ENCODE measurements at regions not wholly inside any gene's neighbourhood (a gene's known extent, or its start where the extent isn't known, plus 50 kb on each side); places are given as distances from the start of the nearest gene placed in this dataset.

GRCh38 chrX:81054904-81055303 lies 146.8 kb downstream of the HMGN5 start:
- TF ChIP-seq CTCF (IDR thresholded peaks at IDR 0.05): no peak
- no peak for TF ChIP-seq RAD21 (conservative IDR thresholded peaks at IDR 0.05 in 1 of 2, IDR thresholded peaks at IDR 0.05 in 1 of 2)

All from A549 (cell line).